Fibroblast of skin of left quadriceps (primary cell): ENCODE measurements at regions not wholly inside any gene's neighbourhood (a gene's known extent, or its start where the extent isn't known, plus 50 kb on each side); places are given as distances from the start of the nearest gene placed in this dataset.

ENCODE experiments used
- DNase-seq, 2 experiments: peaks; one replicate each; pipeline ENCODE4 v3.0.0-alpha.2; 2013; ENCODE audit warnings: low read depth in 2 of 2

DNA sequence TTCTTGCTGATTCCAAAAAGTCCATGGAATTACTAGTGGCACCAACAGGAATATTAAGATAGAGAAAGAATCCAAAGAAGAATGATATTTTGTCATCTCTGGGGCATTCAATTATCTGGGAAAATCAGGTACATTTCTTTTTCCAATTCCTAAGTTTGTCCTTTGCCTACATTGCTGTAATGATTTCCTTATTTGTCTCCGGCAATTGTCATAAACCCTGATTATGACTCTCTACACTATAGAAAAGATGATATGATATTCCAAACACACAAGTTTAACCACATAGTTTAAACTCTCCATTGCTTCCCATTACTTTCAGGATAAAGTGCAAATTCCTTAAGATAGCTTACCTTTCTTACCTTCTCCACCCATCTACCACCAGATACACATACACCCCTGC is 647.0 kb downstream of the PLPP3 start:
- DNase-seq: no peak

DNA sequence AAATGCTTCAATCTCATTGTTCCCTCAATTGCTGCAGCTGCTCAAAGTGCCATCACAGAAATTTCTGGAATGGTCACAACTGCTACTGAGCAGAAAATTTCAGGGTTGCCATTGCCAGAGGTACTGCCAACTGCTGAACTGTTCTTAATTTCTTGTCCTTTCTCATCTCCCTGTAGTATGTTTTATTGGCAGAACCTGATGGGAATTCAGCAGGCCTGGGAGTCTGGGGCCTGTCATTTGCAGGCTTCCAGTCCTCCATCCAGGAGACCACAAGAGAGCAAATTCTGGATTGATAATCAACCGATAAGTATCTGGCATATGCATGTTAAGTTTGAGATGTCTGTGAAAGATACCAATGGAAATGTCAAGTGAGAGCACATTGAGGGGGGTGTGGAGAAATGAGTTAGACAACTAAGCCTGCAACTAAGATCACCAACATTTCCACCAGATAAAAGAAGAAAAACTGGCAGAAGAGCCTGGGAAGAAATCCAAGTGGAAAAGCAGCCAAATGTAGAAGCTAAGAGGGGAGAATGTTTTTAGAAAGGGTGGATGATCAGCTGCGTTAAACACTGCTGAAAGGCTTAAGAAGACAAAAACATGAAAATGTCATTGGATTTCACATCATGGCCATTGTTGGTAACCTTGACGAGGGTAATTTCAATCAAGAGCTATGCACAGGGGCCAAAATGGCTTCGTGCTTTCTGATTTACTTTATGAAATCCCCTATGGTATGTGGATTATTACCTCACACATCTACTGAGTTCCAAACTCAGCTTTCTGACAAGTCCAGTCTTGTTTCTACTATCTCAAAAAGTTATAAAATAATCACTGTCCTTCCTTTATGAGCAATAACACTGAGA is 648.1 kb downstream of the PLPP3 start:
- peak in 1 of 2 experiments; percentile 30 for DNase-seq

DNA sequence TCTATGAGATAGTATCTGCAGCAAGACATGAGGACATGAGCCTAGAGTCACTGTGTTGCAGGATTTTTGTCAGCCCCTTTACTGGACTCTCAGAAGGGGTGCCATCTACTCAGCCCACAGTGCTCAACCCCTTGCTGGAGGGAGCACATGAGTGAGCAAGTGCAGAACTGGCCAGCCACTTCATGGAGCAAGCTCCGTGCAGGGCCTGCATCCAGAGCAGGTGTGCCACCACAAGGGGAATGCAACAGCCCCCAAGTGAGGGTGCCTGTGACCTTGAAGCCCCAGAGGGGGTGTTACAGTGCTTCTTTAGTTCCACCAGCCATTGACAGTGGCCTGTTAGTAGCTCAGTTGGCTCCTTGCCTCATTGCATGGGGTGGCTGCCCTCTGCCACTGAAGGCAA is 649.7 kb downstream of the PLPP3 start:
- DNase-seq: no peak

DNA sequence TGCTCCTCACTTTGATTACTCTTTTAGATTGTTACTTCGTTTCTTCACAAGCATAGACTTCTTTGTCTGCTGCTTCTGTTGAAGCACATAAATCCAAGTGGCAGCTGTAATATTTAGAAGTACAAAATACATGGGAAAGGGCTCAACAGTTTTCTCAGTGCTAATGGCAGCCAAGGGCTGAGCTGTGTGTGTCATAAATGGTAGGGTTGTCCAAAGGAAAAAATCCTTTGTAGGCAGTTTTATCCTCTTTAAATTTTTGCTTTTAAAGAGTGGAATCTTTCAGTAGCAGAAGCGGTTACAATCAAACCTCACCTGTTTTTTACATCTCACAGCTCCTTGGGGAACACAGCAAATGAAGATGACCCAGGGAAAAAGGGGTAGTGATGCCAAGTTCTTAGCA is 650.8 kb downstream of the PLPP3 start:
- DNase-seq: no peak

DNA sequence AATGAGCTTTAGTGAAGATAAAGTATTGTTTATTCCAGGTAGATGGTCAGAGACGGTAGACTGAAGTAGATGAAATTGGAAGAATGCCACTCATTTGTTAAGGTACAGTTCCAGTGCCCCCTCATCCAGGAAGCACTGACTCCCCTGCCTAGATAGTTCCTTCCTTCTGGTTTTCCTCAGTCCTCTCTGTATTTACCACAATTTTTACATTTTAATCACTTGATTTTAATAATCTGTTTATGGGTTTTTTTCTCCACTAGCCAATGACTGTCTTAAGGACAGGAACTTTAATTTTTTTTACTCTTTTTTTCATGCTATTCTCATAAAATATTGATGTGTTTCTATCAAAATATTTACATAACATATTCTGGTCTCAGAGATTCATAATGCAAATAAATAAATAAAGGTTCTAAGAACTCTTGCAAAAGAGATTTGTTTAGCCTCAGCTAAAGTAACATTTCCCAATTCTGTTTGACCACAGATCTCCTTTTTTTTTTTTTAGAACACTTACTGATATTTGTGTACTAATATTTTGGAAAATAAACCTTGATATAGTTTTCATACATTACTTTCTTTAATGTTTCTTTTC is 651.6 kb downstream of the PLPP3 start:
- no peak for DNase-seq

DNA sequence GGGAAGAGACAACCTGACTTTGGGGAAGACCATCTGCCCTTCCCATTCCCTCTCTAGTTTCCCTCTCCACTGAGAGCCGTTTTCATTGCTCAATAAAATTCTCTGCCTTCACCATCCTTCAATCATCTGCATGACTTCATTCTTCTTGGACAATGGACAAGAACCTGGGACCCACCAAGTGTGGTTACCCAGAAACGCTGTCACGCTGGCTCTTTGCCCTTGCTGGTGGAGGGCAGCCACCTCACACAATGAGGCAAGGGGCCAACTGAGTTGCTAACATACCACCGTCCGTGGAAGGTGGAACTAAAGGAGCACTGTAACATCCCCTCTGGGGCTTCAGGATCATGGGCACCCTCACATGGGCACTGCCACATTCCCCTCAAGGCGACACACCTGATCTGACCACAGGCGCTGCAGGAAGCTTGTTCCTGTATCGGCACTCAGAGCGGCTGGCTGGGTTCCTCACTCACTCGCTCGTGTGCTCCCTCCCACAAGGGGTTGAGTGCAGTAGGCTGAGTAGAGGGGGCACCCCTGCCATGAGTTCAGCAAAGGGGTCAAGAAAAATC is 652.4 kb downstream of the PLPP3 start:
- DNase-seq: no peak

DNA sequence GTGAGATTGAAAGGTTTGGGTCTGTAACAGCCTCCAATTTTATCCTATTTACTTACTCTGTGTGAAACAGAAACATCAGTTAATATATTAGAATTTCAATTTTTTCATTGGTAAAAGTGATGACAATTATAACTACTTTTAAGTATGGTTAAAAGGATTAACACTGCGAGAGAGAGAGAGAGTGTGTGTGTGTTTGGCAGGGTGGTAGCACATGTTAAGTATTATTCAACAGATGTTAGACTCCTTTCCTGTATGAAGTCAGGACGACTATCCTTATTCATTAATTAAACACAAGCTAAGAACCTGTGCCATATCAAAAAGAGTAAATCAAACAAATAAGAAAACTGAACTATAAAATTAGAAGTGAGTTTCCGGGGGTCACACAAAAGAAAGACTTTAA is 662.5 kb downstream of the PLPP3 start:
- peak in 1 of 2 experiments; percentile 7 for DNase-seq

DNA sequence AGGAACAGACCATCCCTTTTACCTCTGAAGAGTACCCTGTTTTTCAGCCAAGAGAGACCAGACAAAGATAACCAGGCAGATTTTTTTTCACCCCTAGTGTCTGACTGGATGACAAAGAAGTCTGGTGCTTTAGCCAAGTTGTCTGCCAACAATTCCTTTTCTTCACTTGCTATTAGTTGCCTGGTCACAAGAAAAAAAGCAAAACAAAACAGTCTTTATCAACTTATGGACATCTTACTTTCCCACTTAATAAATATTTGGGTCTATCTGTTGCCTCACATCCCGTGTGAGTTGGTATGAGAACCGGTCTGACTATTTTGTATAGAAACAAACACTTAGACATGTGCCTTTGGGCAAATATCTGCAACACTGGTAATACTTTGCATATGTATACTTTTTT is 662.9 kb downstream of the PLPP3 start:
- DNase-seq: peak; percentile 6 to 10

DNA sequence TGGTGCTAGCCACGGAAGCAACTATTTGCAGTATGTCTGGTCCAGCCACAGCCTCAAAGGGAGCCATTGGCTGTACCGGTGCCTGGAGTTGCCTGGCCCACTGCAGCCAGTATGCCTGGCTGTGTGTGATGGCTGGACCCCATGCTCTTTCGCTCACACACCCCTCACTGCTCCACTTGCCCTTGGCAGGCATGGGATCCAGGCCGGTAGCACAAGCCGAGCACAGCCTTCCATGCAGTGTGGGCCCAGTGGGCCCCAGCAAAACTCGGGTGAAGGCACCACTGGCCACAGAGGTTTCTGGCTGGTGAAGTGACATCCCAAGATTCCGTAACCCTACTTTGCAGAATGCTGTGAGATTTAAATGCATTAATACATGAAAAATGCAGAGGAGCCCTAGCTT is 665.8 kb downstream of the PLPP3 start:
- DNase-seq: no peak

DNA sequence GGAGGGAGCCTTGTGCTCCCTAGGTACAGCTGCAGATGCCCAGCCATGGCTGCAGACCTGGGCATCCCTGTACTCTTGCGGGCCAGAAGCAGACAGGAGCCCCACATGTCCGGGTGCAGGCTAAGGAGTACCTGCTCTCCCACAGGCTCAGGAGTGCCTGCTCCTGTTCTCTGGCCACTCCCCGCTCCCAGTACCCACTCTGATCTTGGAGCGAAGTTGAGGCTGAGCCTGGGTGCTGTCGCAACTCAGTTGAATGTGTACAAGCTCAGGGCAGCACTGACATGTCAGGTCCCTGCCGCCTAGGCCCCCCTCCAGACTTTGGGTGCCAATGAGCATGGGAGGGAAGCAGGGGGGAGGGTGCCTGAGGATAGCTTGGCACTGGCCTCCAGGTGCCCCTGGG is 666.9 kb downstream of the PLPP3 start:
- no peak for DNase-seq

DNA sequence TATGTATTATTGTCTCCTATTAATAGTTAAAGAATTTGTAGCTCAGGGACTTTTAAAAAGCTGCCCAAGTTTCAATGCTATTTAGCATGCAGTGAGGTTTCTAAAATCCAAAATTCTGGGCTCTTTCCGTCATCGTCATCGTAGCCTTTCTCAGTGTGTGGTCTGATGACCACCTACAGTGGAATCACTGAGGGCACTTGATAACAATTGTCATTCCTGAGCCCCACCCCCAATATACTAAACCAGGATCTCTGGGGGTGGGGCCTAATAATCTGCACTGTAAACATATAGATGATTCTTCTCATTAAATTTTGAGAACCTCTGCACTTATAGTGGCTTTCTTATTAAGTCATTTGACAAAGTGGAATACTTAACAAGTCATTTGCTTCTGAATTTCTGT is 674.8 kb downstream of the PLPP3 start:
- DNase-seq: no peak

DNA sequence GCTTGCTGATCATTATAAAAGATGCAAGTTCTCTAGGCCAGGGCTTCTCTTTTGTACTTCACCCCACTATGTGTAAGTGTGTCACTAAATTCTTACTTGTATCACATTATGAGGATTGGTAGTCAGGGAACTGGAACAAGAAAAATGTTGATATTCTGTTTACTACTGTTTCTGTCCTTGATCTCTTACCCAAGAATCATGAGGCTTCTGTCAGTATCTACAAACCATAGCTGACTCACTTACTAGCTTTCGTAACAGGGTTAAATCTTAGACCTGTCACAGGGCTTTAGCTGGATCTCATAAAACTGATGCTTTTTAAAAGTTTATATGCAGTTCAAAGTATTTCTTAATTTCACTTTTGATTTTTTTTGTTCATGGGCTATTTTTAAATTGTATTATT is 681.2 kb downstream of the PLPP3 start:
- peak; percentile 70 to 72 for DNase-seq

DNA sequence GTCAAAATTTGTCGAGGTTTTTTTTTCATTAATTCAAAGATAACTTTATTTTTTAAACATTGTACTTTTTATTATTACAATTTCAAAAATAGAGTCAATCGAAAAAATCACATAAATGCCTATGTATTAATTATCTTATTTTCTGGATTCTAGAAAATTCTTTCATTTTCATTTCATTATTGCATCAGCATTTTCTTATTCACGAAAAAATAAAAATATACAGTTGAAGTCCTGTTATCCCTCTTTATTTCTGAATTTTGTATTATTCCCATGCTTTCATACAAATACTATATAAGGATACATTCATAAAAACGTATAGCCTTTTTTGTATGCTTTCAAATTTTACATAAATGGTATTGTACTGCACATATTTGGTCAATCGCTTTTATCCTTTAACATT is 681.0 kb upstream of the USP24 start:
- DNase-seq: no peak

DNA sequence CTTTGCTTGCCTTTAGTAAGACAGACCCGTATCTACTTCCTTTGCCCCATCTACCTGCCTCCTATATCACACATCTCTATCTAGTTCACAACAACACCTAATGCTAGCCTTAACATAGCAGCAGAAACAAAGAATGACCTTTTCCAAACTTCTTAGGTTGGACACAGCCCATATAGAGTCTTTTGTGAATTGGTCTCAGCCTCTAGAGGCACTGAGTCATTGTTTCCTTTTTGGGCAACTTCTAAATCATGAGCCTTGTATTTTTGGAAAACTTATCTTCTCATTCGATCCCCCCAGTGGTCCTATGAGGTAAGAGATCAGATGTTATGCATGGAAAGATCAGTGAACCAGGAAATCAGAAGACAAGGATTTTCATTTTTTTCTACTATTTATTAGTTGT is 679.4 kb upstream of the USP24 start:
- DNase-seq: no peak

DNA sequence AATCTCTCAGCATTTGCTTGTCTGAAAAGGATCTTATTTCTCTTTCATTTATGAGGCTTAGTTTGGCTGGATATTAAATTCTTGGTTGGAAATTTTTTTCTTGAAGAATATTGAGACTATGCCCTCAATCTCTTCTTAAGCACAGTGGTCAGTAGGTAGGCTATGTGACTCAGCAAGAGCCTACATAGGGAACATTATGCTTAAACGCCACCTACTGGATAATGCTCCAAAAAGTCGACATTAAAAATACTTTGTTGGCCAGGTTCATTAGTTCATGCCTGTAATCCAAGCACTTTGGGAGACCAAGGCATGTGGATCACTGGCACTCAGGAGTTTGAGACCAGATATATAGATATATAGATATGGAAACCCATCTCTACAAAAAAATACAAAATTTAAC is 678.0 kb upstream of the USP24 start:
- DNase-seq: no peak

DNA sequence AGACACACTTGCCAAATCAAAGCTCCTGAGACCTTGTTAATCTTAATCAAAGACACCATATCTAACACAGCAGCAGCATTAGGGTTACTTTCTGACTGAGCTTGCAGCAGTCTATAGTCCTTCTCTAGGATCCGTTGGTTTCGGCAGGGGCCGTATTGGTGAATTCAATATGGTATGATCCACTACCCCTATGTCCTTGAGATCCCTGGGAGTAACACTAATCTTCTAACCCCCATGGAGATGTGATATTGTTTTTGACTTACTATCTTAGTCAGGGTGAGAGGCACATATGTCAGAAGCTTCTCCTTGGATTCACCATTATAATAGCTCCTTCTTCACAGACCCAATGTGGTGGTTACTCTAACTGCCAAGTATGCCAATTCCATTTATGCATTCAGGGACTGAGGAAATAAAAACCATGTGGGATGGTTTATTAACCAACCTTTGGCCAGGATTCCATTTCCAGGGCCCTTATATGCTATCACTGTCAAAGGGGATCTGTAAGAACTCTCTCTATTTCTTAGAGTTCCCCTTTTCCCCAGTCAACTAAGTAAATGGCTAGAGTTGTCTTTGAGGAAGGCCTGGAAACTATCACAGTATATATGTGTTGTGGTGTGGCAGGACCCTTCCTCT is 673.6 kb upstream of the USP24 start:
- DNase-seq: no peak

DNA sequence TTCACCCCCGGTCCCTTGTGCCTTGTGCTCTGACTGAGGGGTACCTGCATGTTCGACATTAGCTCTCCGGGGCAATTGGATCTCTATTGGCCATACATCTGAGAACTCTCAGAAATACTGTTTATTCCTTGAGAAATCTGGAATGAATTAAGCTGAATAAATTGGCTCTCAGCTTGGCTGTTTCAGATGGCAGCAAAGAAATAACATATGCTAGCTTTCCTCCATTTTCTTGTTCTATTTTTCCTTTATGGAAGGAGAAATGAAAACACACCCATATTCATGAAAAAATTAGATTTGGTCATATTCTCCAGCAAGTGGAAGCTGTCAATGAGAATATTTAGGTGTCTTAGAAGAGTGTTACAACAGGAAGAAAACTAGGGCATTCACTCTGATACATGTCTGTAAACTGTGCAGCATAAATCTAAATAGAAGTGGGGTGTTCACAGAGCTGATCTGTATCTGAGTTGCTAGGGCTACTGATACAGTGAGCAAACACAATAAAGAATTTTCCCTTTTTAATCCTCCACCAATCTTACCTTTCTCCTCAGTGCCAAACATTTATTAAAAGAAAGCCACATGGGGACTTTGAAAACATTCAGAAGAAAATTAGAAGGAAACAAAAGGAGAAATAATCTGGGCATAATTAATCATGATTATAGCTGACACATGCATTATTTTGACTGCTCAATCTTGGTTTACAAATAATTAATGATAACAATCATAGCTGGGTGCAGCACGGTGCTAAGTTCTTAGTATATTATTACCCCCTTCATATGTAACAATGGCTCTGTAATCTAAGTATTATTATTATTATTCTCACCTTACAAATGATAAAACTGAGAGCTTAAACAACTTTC is 671.9 kb upstream of the USP24 start:
- DNase-seq: no peak

DNA sequence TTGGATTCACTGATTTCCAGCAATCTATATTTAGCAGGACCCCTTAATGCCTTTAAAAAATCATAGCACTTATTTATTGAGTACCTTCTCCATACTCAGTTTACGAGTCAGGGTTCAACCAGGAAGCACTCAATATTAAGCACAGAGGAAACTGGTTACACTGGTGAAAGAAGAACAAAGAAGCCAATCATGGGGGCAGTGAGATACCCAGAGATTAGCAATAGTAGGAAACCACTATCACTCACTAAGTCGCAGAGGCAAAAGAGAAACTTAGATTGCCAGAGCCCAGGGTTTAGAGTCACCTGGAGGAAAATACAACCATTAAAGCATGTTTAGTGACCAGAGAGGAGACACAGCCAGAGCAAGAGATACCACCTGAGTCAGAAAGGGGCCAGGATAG is 670.5 kb upstream of the USP24 start:
- DNase-seq: no peak

DNA sequence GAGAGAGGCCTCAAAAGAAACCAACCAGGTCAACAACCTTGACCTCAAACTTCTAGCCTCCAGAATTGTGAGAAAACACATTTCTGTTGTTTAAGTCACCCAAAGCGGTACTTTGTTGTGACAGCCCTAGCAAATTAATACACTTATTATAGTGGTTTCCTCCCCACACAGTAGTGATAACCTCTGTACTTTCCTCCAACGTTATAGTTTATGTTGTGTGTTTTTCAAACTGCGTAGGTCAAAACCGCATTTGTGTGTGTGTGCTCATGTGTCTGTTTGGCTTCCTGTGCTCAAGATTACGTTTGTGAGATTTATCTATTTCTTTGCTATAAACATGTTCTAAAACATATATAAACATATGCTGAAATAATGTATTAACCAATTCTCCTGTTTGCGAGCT is 667.8 kb upstream of the USP24 start:
- DNase-seq: no peak

DNA sequence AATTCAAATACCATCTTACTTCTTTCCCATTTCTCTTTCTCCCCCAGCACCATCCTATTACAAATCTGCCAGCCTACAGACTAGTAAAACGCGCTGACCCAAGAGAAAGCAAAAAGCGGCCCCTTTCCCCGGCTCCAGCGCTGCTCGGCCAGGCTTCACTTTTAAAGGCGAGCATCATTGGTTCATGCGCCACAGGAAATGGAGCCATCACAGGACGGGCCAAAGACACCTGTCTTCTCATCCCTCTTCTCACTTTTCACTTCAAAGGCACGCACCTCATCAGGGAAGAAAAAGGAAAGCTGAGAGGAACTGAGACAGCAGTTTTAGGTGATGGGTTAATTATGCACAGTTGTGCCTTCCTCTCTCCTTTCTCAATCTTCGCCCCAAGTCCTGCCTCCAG is 664.2 kb upstream of the USP24 start:
- DNase-seq: no peak

DNA sequence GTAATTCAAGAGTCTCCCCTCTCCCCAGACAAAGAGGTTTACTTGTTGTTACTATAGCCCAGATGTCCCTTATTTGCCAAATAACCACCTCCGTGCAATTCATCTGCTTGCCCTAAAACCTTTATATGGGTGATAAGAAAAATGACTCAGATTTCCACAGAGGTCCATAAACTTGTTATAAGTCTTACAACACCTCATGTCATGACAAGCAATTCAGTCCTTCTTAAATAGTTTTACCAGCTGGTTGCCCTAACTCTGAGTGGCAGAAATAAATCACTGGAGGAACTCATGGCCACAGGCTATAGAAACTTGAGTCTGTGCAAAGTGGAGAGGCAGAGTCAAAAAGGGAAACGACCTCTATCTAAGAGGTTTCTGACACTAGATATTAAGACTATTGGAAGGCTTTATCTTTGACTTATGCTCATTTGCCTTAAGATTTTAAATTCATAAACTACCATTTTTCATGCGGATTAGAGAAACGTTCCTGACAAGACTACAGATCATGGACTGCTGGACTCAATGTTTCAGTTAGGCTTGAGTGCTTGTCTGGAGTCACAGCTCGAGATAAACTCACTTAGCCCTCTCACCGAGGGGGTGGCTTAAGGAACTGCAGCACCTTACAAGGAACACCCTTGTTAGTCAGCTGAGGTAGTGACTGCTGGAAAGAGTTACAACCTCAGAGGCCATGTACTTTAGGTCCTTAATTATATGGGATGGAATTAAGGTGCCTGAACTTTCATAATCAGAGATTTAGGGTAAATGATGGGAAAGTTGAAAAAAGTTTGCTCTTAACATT is 662.5 kb upstream of the USP24 start:
- DNase-seq: no peak
